ENCODE measurements at regions not wholly inside any gene's neighbourhood (a gene's known extent, or its start where the extent isn't known, plus 50 kb on each side); places are given as distances from the start of the nearest gene placed in this dataset.

- DNase-seq (ENCODE audit: low read depth) = no peak
- no peak for TF ChIP-seq CTCF (IDR thresholded peaks at IDR 0.05; ENCODE audit: insufficient read depth, low read length)
- H3K4me3 ChIP-seq (ENCODE audit: low read depth, low read length) = no peak overlapping the region
These were observed 607.2 kb upstream of the MGMT start for GRCh38 chr10:128859738-128860386.

GRCh38 chr10:128860574-128860973 lies 606.5 kb upstream of the MGMT start:
- no peak overlapping the region for H3K4me3 ChIP-seq (ENCODE audit: low read depth, low read length)
- no peak for DNase-seq (ENCODE audit: low read depth)
- no peak for TF ChIP-seq CTCF (IDR thresholded peaks at IDR 0.05; ENCODE audit: insufficient read depth, low read length)

- no peak overlapping the region for H3K4me3 ChIP-seq (ENCODE audit: low read depth, low read length)
- DNase-seq (ENCODE audit: low read depth) = no peak
- TF ChIP-seq CTCF (IDR thresholded peaks at IDR 0.05; ENCODE audit: insufficient read depth, low read length) = no peak
These were observed 605.8 kb upstream of the MGMT start for GRCh38 chr10:128861018-128861901.

- TF ChIP-seq CTCF (IDR thresholded peaks at IDR 0.05; ENCODE audit: insufficient read depth, low read length) = no peak
- DNase-seq (ENCODE audit: low read depth) = no peak
- H3K4me3 ChIP-seq (ENCODE audit: low read depth, low read length) = no peak overlapping the region
These were observed 603.6 kb upstream of the MGMT start for GRCh38 chr10:128863411-128863810.

- no peak for TF ChIP-seq CTCF (IDR thresholded peaks at IDR 0.05; ENCODE audit: insufficient read depth, low read length)
- DNase-seq (ENCODE audit: low read depth) = no peak
- no peak overlapping the region for H3K4me3 ChIP-seq (ENCODE audit: low read depth, low read length)
These were observed 603.1 kb upstream of the MGMT start for GRCh38 chr10:128863823-128864405.

- no peak for DNase-seq (ENCODE audit: low read depth)
- no peak for TF ChIP-seq CTCF (IDR thresholded peaks at IDR 0.05; ENCODE audit: insufficient read depth, low read length)
- H3K4me3 ChIP-seq (ENCODE audit: low read depth, low read length) = no peak overlapping the region
These were observed 602.3 kb upstream of the MGMT start for GRCh38 chr10:128864554-128865295.

All from fibroblast of the aortic adventitia (primary cell).